Tibial nerve (tissue), 4 donors: ENCODE measurements at regions not wholly inside any gene's neighbourhood (a gene's known extent, or its start where the extent isn't known, plus 50 kb on each side); places are given as distances from the start of the nearest gene placed in this dataset.

Source experiments
- DNase-seq, 2 donors: peaks; one replicate each; pipeline ENCODE4 v3.0.0-alpha.2; 2019; ENCODE audit warnings: low spot score in 2 of 2
- H3K27ac ChIP-seq, 4 donors: fragments of 200-600 bp; sonication (generic) in 3 of 4; one replicate each; pipeline ENCODE4 v1.5.1; 2017 to 2019; ENCODE audit warnings: mild to moderate bottlenecking in 1 of 4
- H3K27me3 ChIP-seq, 2 donors: fragments of 200-600 bp; sonication (generic) in 1 of 2; one replicate each; pipeline versions ENCODE4 v1.5.1 to v1.6.0; 2017 to 2019
- H3K36me3 ChIP-seq, 3 donors: fragments of 200-600 bp; sonication (generic); one replicate each; pipeline ENCODE4 v1.5.1; 2018 to 2019
- H3K4me1 ChIP-seq, 4 donors: fragments of 200-600 bp; sonication (generic) in 3 of 4; one replicate each; pipeline ENCODE4 v1.5.1; 2017 to 2019
- H3K4me3 ChIP-seq, 4 donors: fragments of 200-600 bp; sonication (generic) in 3 of 4; one replicate each; pipeline ENCODE4 v1.5.1; 2017 to 2019; ENCODE audit warnings: mild to moderate bottlenecking in 1 of 4, moderate library complexity in 1 of 4
- H3K9me3 ChIP-seq, 4 donors: fragments of 200-600 bp; sonication (generic) in 3 of 4; one replicate each; pipeline ENCODE4 v1.5.1; 2017 to 2019
- CTCF ChIP-seq, 5 experiments: fragments of 200-600 bp in 3 of 5; fragments of 450-650 bp in 2 of 5; sonication (generic) in 3 of 5; IDR thresholded peaks; one replicate each; pipeline ENCODE4 v1.5.1; 2016 to 2019; ENCODE audit warnings: antibody characterized with exemption in 5 of 5, mild to moderate bottlenecking in 3 of 5, moderate library complexity in 2 of 5
- EP300 ChIP-seq, 2 donors: sonication (generic); formaldehyde crosslinking; IDR thresholded peaks; one replicate each; pipeline ENCODE4 v1.6.1; 2017; ENCODE audit warnings: antibody characterized with exemption in 2 of 2, mild to moderate bottlenecking in 1 of 2
- POLR2A ChIP-seq, 2 donors: fragments of 450-650 bp; IDR thresholded peaks; one replicate each; pipeline ENCODE4 v1.6.1; 2017; ENCODE audit warnings: antibody characterized with exemption in 2 of 2, mild to moderate bottlenecking in 2 of 2, moderate library complexity in 2 of 2
- WGBS, 2 donors: methylation state at CpG; one replicate each; pipeline ENCODE4 v1.1.5; 2018; 5-methylcytosine and 5-hydroxymethylcytosine counted together

GRCh38 chr11:26823963-26824362 lies 102.1 kb upstream of the SLC5A12 start:
- TF ChIP-seq POLR2A (IDR thresholded peaks at IDR 0.05) (no peak), EP300 (IDR thresholded peaks at IDR 0.05) (no peak), CTCF (IDR thresholded peaks at IDR 0.05) (no peak)
- no peak for DNase-seq
- H3K27ac ChIP-seq: no peak overlapping the region
- H3K4me1 ChIP-seq: no peaks in the 10 kb centered on the region
- H3K4me3 ChIP-seq: no peak overlapping the region
- H3K36me3 ChIP-seq: no peaks in the 10 kb centered on the region
- no peaks in the 10 kb centered on the region for H3K27me3 ChIP-seq
- 72 to 86% methylated on average over 1 to 2 of the region's 2 CpGs for WGBS, 2 donors
- peaks cover 0 to 22% (median 5%) of the 10 kb centered on the region in 4 donors for H3K9me3 ChIP-seq

GRCh38 chr11:26827567-26828081 lies 105.8 kb upstream of the SLC5A12 start:
- Histone ChIP-seq H3K4me3 (no peak overlapping the region), H3K27me3 (no peaks in the 10 kb centered on the region), H3K9me3 (peaks cover 0 to 22% (median 5%) of the 10 kb centered on the region in 4 donors), H3K27ac (no peak overlapping the region), H3K36me3 (no peaks in the 10 kb centered on the region), H3K4me1 (peaks cover 0 to 3% (median 0%) of the 10 kb centered on the region in 4 donors)
- 58 to 71% methylated on average over 10 of the region's 10 CpGs for WGBS, 2 donors
- no peak for DNase-seq
- TF ChIP-seq CTCF (IDR thresholded peaks at IDR 0.05): no peak
- TF ChIP-seq POLR2A (IDR thresholded peaks at IDR 0.05): no peak
- no peak for TF ChIP-seq EP300 (IDR thresholded peaks at IDR 0.05)

- DNase-seq: no peak
- TF ChIP-seq EP300 (IDR thresholded peaks at IDR 0.05): no peak
- no peak for TF ChIP-seq POLR2A (IDR thresholded peaks at IDR 0.05)
- no peak for TF ChIP-seq CTCF (IDR thresholded peaks at IDR 0.05)
- H3K9me3 ChIP-seq: peaks cover 0 to 15% (median 5%) of the 10 kb centered on the region in 4 donors
- no peaks in the 10 kb centered on the region for H3K36me3 ChIP-seq
- no peak overlapping the region for H3K27ac ChIP-seq
- 50 to 57% methylated on average over 2 of the region's 2 CpGs for WGBS, 2 donors
- H3K4me1 ChIP-seq: peaks cover 0 to 7% (median 0%) of the 10 kb centered on the region in 4 donors
- no peaks in the 10 kb centered on the region for H3K27me3 ChIP-seq
- no peak overlapping the region for H3K4me3 ChIP-seq
Observed at GRCh38 chr11:26828288-26828687, 106.4 kb upstream of the SLC5A12 start.

- no peak for DNase-seq
- no peak overlapping the region for H3K27ac ChIP-seq
- H3K4me1 ChIP-seq: peaks cover 0 to 10% (median 0%) of the 10 kb centered on the region in 4 donors
- H3K4me3 ChIP-seq: no peak overlapping the region
- no peaks in the 10 kb centered on the region for H3K9me3 ChIP-seq
- H3K27me3 ChIP-seq: no peaks in the 10 kb centered on the region
- no peaks in the 10 kb centered on the region for H3K36me3 ChIP-seq
- 97 to 98% methylated on average over 1 of the region's 1 CpG for WGBS, 2 donors
- no peak for TF ChIP-seq POLR2A (IDR thresholded peaks at IDR 0.05)
- TF ChIP-seq EP300 (IDR thresholded peaks at IDR 0.05): no peak
- TF ChIP-seq CTCF (IDR thresholded peaks at IDR 0.05): no peak
Observed at GRCh38 chr11:26830218-26830617, 108.4 kb upstream of the SLC5A12 start.

GRCh38 chr11:26830757-26831156 lies 108.9 kb upstream of the SLC5A12 start:
- H3K27me3 ChIP-seq: no peaks in the 10 kb centered on the region
- TF ChIP-seq CTCF (IDR thresholded peaks at IDR 0.05): no peak
- TF ChIP-seq EP300 (IDR thresholded peaks at IDR 0.05): peak in 1 of 2 donors; percentile 68
- peak in 1 of 2 donors; percentile 55 for DNase-seq

More at GRCh38 chr11:26830757-26831156, 108.9 kb upstream of the SLC5A12 start:
- no peak overlapping the region for H3K27ac ChIP-seq
- peaks cover 0 to 10% (median 0%) of the 10 kb centered on the region in 4 donors for H3K4me1 ChIP-seq
- H3K9me3 ChIP-seq: no peaks in the 10 kb centered on the region
- no peak overlapping the region for H3K4me3 ChIP-seq
- H3K36me3 ChIP-seq: no peaks in the 10 kb centered on the region
